ENCODE measurements at regions not wholly inside any gene's neighbourhood (a gene's known extent, or its start where the extent isn't known, plus 50 kb on each side); places are given as distances from the start of the nearest gene placed in this dataset.

DNA sequence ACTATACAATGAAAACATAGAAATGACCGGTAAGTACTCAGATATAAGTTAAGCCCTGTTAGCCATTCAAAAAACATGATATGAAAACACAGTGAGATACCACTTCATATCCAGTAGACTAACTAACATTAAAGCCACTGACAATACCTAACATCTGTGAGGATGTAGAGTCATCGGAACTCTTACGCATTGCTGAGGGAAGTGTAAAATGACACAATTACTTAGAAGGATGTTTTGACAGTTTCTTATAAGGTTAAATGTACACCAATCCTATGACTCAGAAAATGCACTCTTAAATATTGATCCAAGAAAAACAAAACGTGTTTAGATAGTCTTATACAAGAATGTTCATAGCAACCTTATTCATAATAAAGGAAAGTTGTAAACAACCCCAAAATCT is 782.9 kb downstream of the BCL11B start:
- POLR2A ChIA-PET = no interaction called here
- CTCF ChIA-PET = no interaction called here
- DNase-seq = no peak

GRCh38 chr14:98494582-98494981 is 777.4 kb downstream of the BCL11B start:
- no peaks in the 10 kb centered on the region for H3K9me3 Mint-ChIP-seq
- no peak overlapping the region for H3K4me3 Mint-ChIP-seq
- H3K36me3 Mint-ChIP-seq (ENCODE audit: low read depth) = no peaks in the 10 kb centered on the region
- POLR2A ChIA-PET = no interaction called here
- CTCF ChIA-PET = no interaction called here
- DNase-seq = peak; percentile 17
- H3K27me3 Mint-ChIP-seq = no peaks in the 10 kb centered on the region
- H3K4me1 Mint-ChIP-seq = peaks cover 3% of the 10 kb centered on the region
- no peak overlapping the region for H3K27ac Mint-ChIP-seq

More for the DNA sequence above, 782.9 kb downstream of the BCL11B start:
- H3K9me3 Mint-ChIP-seq = peaks cover 2% of the 10 kb centered on the region
- no peaks in the 10 kb centered on the region for H3K4me1 Mint-ChIP-seq
- H3K27ac Mint-ChIP-seq = no peak overlapping the region
- H3K4me3 Mint-ChIP-seq = no peak overlapping the region
- no peaks in the 10 kb centered on the region for H3K27me3 Mint-ChIP-seq
- H3K36me3 Mint-ChIP-seq (ENCODE audit: low read depth) = no peaks in the 10 kb centered on the region

DNA sequence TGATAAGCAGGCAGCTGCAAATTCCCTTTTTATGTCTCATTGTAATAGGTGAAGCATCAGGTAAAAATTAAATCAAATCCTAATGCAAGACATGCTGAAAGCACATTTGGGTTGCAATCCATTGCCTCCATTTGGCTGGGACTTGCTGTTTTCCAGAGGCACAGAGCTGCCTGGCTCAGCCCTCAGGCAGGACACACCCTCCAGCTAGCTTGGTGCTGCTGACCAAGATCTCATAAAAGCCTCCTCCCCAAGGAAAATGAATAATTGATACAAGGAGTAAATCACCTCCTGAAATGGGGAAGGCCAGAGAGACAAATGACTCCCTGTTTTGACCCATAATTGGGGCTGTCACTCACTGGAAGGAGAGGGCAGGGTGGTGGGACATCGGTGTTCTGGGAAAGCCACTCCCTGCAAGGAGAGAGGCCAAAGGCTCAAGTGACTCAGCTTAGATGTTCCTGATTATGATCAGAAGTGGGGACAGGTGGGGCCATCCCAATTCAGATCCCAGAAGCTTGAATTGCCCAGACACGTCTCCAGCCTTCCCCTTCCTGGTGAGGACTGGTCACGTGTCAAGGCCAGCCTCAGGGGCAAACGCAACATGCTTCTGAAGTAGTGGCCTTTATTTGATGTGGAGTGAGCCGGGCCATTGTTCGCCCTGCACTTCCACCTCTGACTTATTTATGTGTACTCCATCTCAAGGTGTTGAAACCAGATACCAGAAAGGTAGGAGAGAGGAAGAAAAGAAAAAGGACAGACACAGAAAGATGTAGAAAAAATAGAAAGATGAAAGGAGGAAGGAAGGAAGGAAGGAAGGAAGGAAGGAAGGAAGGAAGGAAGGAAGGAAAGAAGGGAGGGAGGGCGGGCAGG is 773.7 kb downstream of the BCL11B start:
- CTCF ChIA-PET = no interaction called here
- H3K9me3 Mint-ChIP-seq = no peaks in the 10 kb centered on the region
- no peaks in the 10 kb centered on the region for H3K27me3 Mint-ChIP-seq
- no peak overlapping the region for H3K27ac Mint-ChIP-seq
- POLR2A ChIA-PET = no interaction called here
- DNase-seq = no peak
- H3K4me3 Mint-ChIP-seq = no peak overlapping the region
- H3K4me1 Mint-ChIP-seq = peaks cover 6% of the 10 kb centered on the region
- no peaks in the 10 kb centered on the region for H3K36me3 Mint-ChIP-seq (ENCODE audit: low read depth)

DNA sequence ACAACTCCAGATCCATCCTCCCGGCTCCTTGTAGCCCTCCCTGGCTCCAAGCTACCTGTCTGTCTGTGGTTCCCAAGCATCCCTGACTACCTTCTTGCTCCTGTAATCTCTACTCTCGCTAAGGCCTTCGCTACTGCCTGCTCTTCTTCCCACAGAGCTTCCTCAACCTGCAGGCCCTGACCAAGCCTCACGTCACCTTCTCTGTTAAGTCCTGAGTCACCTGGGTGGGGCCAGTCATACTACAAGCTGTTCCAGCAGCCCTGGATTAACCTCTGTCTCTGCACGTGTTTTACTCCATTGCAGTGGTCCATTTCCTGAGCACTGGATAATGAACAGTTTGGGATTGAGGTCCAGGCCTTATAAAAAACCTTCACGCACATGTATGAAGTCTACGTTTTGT is 770.7 kb downstream of the BCL11B start:
- Mint-ChIP-seq H3K36me3 (ENCODE audit: low read depth) (no peaks in the 10 kb centered on the region), H3K9me3 (no peaks in the 10 kb centered on the region), H3K27me3 (peaks cover 3% of the 10 kb centered on the region), H3K4me1 (peaks cover 3% of the 10 kb centered on the region), H3K4me3 (no peak overlapping the region), H3K27ac (no peak overlapping the region)
- DNase-seq = no peak
- CTCF ChIA-PET = no interaction called here
- POLR2A ChIA-PET = no interaction called here

DNA sequence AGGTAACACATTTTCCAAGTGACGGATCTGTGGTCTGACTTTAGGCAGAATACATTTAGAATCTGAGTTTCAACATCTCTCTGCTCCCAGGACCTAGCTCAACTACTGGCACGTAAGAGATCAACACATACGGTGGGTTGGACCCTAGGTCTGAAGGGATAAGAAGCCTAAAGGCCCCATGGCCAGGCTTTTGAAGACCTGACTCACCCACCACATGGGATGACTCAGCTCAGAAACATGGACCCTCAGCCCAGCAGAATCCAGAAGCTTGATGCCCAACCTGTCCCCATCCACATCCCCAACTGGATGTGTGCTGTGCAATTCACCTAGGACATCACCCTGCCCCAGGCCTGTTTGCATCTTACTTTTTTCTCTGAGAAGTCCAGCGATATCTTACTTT is 770.2 kb downstream of the BCL11B start:
- ChIA-PET CTCF (no interaction called here), POLR2A (no interaction called here)
- Mint-ChIP-seq H3K4me3 (no peak overlapping the region), H3K36me3 (ENCODE audit: low read depth) (no peaks in the 10 kb centered on the region), H3K27ac (no peak overlapping the region), H3K27me3 (peaks cover 3% of the 10 kb centered on the region), H3K9me3 (no peaks in the 10 kb centered on the region), H3K4me1 (peaks cover 3% of the 10 kb centered on the region)
- DNase-seq = no peak

- H3K4me3 Mint-ChIP-seq = no peak overlapping the region
- peaks cover 3% of the 10 kb centered on the region for H3K27me3 Mint-ChIP-seq
- DNase-seq = no peak
- H3K36me3 Mint-ChIP-seq (ENCODE audit: low read depth) = no peaks in the 10 kb centered on the region
- ChIA-PET CTCF (no interaction called here), POLR2A (no interaction called here)
- no peaks in the 10 kb centered on the region for H3K9me3 Mint-ChIP-seq
- H3K4me1 Mint-ChIP-seq = peaks cover 3% of the 10 kb centered on the region
- no peak overlapping the region for H3K27ac Mint-ChIP-seq
Measured at GRCh38 chr14:98503086-98503815, 768.7 kb downstream of the BCL11B start.

DNA sequence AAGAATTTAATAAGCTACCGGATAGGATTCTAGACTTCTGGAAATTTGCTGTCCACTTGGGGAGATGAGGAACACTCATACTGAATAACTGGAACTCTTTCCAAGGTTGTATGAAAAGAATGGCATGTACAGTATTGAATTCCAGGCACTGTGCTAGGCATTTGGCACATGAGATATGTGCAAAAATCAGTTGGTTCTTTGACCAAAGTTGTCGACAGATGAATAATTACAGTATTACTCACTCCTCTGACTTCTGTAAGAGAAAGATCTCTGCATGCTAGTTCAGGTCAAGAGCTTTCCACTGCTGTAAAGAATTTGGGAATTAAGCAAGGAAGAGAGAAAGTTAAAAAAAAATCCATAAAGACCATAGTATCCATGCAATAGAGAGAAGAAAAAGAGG is 764.7 kb downstream of the BCL11B start:
- no peaks in the 10 kb centered on the region for H3K36me3 Mint-ChIP-seq (ENCODE audit: low read depth)
- no peaks in the 10 kb centered on the region for H3K9me3 Mint-ChIP-seq
- H3K4me1 Mint-ChIP-seq = peaks cover 13% of the 10 kb centered on the region
- no peak for DNase-seq
- H3K4me3 Mint-ChIP-seq = no peak overlapping the region
- no peak overlapping the region for H3K27ac Mint-ChIP-seq
- ChIA-PET POLR2A (no interaction called here), CTCF (no interaction called here)
- H3K27me3 Mint-ChIP-seq = peaks cover 3% of the 10 kb centered on the region

GRCh38 chr14:98510392-98510791 is 761.6 kb downstream of the BCL11B start:
- ChIA-PET POLR2A (no interaction called here), CTCF (interaction anchor here (1.7 kb wide), 1 partner anchor 371 kb away, joined by 4 read pairs; no protein-coding TSS in a partner anchor)
- H3K4me1 Mint-ChIP-seq = peaks cover 21% of the 10 kb centered on the region
- no peak for DNase-seq
- H3K9me3 Mint-ChIP-seq = no peaks in the 10 kb centered on the region
- H3K27me3 Mint-ChIP-seq = no peaks in the 10 kb centered on the region
- H3K27ac Mint-ChIP-seq = no peak overlapping the region
- H3K36me3 Mint-ChIP-seq (ENCODE audit: low read depth) = no peaks in the 10 kb centered on the region
- no peak overlapping the region for H3K4me3 Mint-ChIP-seq

DNA sequence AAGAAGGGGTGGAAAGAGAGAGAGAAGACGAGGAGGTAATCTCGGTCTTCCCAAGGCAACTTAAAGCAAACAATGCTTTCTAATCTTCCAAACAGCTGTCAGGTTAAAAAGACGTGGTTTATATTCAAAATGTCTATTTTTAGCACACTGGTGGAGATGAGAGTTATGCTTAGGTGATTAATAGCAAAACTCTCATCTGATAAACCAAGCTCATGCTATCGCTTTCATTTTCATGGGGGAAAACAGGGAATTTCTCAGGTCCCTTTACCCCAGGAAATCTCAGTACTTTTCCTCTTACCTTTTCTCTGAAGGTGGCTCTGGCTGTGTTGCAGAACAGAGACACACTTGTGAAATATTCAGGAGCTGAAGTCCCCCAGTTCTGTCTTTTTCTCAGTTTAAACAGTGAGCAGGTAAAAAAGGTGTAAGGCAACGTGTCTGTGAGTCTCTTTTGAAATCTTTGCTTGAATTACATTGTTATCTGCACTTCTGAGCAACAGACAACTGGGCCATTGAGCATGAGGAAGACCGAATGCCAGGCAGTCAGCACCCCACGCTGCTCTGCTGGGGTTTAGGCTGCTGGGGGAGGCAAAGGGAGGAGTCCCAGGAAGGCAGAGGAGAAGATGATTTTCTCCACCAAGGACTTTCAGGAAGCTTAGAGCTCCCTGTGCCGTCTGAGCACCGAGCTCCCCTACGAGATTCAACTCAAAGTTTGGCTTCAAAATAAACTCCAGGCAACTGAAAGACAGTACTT is 759.3 kb downstream of the BCL11B start:
- no peak overlapping the region for H3K27ac Mint-ChIP-seq
- ChIA-PET POLR2A (no interaction called here), CTCF (interaction anchor here (0.6 kb wide), 1 partner anchor 887 kb away, joined by 5 read pairs; no protein-coding TSS in a partner anchor)
- no peaks in the 10 kb centered on the region for H3K9me3 Mint-ChIP-seq
- no peak overlapping the region for H3K4me3 Mint-ChIP-seq
- no peak for DNase-seq
- peaks cover 21% of the 10 kb centered on the region for H3K4me1 Mint-ChIP-seq
- H3K27me3 Mint-ChIP-seq = no peaks in the 10 kb centered on the region
- no peaks in the 10 kb centered on the region for H3K36me3 Mint-ChIP-seq (ENCODE audit: low read depth)

DNA sequence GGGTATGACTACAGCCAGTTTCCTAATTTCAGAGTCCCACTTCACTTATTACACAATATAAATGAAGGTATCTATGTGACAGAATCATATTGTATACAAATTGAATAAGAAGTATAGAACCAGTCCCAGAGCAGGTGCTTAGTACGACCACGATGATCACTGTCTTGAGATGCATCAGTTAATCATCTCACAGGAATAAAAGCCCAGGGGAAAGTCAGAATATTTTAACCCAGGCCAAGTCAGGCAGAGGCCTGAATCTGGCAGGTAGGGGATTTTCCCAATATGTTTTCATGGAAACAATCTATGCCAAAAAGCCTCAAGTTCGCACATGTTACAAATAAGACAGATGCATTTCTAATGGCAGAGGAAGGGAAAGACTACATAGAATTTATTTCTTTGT is 758.4 kb downstream of the BCL11B start:
- H3K36me3 Mint-ChIP-seq (ENCODE audit: low read depth) = no peaks in the 10 kb centered on the region
- ChIA-PET POLR2A (no interaction called here), CTCF (no interaction called here)
- DNase-seq = no peak
- H3K27me3 Mint-ChIP-seq = no peaks in the 10 kb centered on the region
- H3K4me1 Mint-ChIP-seq = peaks cover 21% of the 10 kb centered on the region
- H3K4me3 Mint-ChIP-seq = no peak overlapping the region
- no peak overlapping the region for H3K27ac Mint-ChIP-seq
- no peaks in the 10 kb centered on the region for H3K9me3 Mint-ChIP-seq

- H3K4me1 Mint-ChIP-seq = peaks cover 21% of the 10 kb centered on the region
- DNase-seq = no peak
- no peaks in the 10 kb centered on the region for H3K27me3 Mint-ChIP-seq
- POLR2A ChIA-PET = no interaction called here
- no peaks in the 10 kb centered on the region for H3K9me3 Mint-ChIP-seq
- no peak overlapping the region for H3K4me3 Mint-ChIP-seq
- H3K36me3 Mint-ChIP-seq (ENCODE audit: low read depth) = no peaks in the 10 kb centered on the region
- CTCF ChIA-PET = no interaction called here
- H3K27ac Mint-ChIP-seq = no peak overlapping the region
Measured at GRCh38 chr14:98514016-98514415, 758.0 kb downstream of the BCL11B start.

DNA sequence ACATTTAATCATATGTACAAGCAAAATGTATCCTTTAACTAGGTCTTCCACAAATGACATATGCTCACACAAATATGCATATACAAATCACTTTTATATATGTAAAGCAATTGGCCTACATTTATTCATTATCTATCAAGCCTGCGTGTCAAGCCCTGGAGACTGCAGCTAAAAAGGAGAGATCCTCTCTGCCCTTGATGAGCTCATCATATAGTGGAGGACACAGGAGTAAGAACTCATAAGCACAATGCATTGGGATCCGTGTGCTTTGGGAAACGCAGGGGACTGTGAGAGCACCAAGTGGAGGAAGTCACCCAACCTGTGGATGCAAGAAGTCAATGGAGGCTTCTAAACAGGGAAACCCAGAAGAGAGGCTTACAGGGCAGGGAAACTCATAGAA is 735.7 kb downstream of the BCL11B start:
- ChIA-PET POLR2A (no interaction called here), CTCF (no interaction called here)
- DNase-seq = no peak
- Mint-ChIP-seq H3K27ac (no peak overlapping the region), H3K36me3 (ENCODE audit: low read depth) (no peaks in the 10 kb centered on the region), H3K4me1 (no peaks in the 10 kb centered on the region), H3K4me3 (no peak overlapping the region), H3K9me3 (peaks cover 2% of the 10 kb centered on the region), H3K27me3 (peaks cover 1% of the 10 kb centered on the region)

- Mint-ChIP-seq H3K4me3 (no peak overlapping the region), H3K36me3 (ENCODE audit: low read depth) (no peaks in the 10 kb centered on the region), H3K9me3 (peaks cover 2% of the 10 kb centered on the region), H3K4me1 (no peaks in the 10 kb centered on the region), H3K27me3 (no peaks in the 10 kb centered on the region), H3K27ac (no peak overlapping the region)
- CTCF ChIA-PET = no interaction called here
- DNase-seq = no peak
- POLR2A ChIA-PET = no interaction called here
Measured at GRCh38 chr14:98542316-98542715, 729.7 kb downstream of the BCL11B start.
